ENCODE measurements at regions not wholly inside any gene's neighbourhood (a gene's known extent, or its start where the extent isn't known, plus 50 kb on each side); places are given as distances from the start of the nearest gene placed in this dataset.

- DNase-seq (ENCODE audit: low read depth in 2 of 2), result no peak
These were observed 181.2 kb upstream of the CTBP2 start for GRCh38 chr10:125341611-125342010.

GRCh38 chr10:125340903-125341302 is 180.5 kb upstream of the CTBP2 start:
- DNase-seq (ENCODE audit: low read depth in 2 of 2), result no peak

GRCh38 chr10:125337510-125337909 is 177.1 kb upstream of the CTBP2 start:
- no peak for DNase-seq (ENCODE audit: low read depth in 2 of 2)

GRCh38 chr10:125334545-125334944 is 174.2 kb upstream of the CTBP2 start:
- no peak for DNase-seq (ENCODE audit: low read depth in 2 of 2)

GRCh38 chr10:125333769-125334168 is 173.4 kb upstream of the CTBP2 start:
- no peak for DNase-seq (ENCODE audit: low read depth in 2 of 2)

GRCh38 chr10:125333209-125333591 is 172.8 kb upstream of the CTBP2 start:
- DNase-seq (ENCODE audit: low read depth in 2 of 2), result no peak

GRCh38 chr10:125332548-125333208 is 172.3 kb upstream of the CTBP2 start:
- no peak for DNase-seq (ENCODE audit: low read depth in 2 of 2)

GRCh38 chr10:125331056-125331455 is 170.7 kb upstream of the CTBP2 start:
- no peak for DNase-seq (ENCODE audit: low read depth in 2 of 2)

GRCh38 chr10:125329056-125329455 is 168.7 kb upstream of the CTBP2 start:
- no peak for DNase-seq (ENCODE audit: low read depth in 2 of 2)

- no peak for DNase-seq (ENCODE audit: low read depth in 2 of 2)
These were observed 165.0 kb upstream of the CTBP2 start for GRCh38 chr10:125325326-125325725.

- DNase-seq (ENCODE audit: low read depth in 2 of 2), result no peak
These were observed 156.1 kb upstream of the CTBP2 start for GRCh38 chr10:125316436-125316835.

- DNase-seq (ENCODE audit: low read depth in 2 of 2), result no peak
These were observed 140.6 kb upstream of the CTBP2 start for GRCh38 chr10:125300937-125301336.

- no peak for DNase-seq (ENCODE audit: low read depth in 2 of 2)
These were observed 139.1 kb upstream of the CTBP2 start for GRCh38 chr10:125299461-125299860.

GRCh38 chr10:125296598-125296997 is 136.2 kb upstream of the CTBP2 start:
- DNase-seq (ENCODE audit: low read depth in 2 of 2), result no peak

GRCh38 chr10:125294109-125294508 is 133.7 kb upstream of the CTBP2 start:
- DNase-seq (ENCODE audit: low read depth in 2 of 2), result no peak

GRCh38 chr10:125291836-125292235 is 131.5 kb upstream of the CTBP2 start:
- DNase-seq (ENCODE audit: low read depth in 2 of 2), result no peak

- no peak for DNase-seq (ENCODE audit: low read depth in 2 of 2)
These were observed 129.1 kb upstream of the CTBP2 start for GRCh38 chr10:125289461-125289860.

GRCh38 chr10:125284875-125285597 is 124.7 kb upstream of the CTBP2 start:
- no peak for DNase-seq (ENCODE audit: low read depth in 2 of 2)

- DNase-seq (ENCODE audit: low read depth in 2 of 2), result no peak
These were observed 123.7 kb upstream of the CTBP2 start for GRCh38 chr10:125283836-125284614.

- DNase-seq (ENCODE audit: low read depth in 2 of 2), result no peak
These were observed 123.0 kb upstream of the CTBP2 start for GRCh38 chr10:125283191-125283835.

GRCh38 chr10:125281091-125281490 is 120.7 kb upstream of the CTBP2 start:
- no peak for DNase-seq (ENCODE audit: low read depth in 2 of 2)

GRCh38 chr10:125276133-125276532 is 115.8 kb upstream of the CTBP2 start:
- DNase-seq (ENCODE audit: low read depth in 2 of 2), result no peak
